ENCODE measurements at regions not wholly inside any gene's neighbourhood (a gene's known extent, or its start where the extent isn't known, plus 50 kb on each side); places are given as distances from the start of the nearest gene placed in this dataset.
"Not testable (repeated sequence)": the region's sequence is repeated elsewhere in the genome, so short reads cannot be mapped to it uniquely, and the experiment has no call there.

- no peak for TF ChIP-seq TAF1 (IDR thresholded peaks at IDR 0.05; ENCODE audit: borderline replicate concordance, low read depth, low read length)
- TF ChIP-seq POLR2A (IDR thresholded peaks at IDR 0.05; ENCODE audit: low read depth, low read length): no peak
- TF ChIP-seq POLR2AphosphoS5 (IDR thresholded peaks at IDR 0.05; ENCODE audit: low read depth, low read length): no peak
- DNase-seq (ENCODE audit: insufficient read length) (no peak), FAIRE-seq (no peak)
Observed at GRCh38 chr12:24364921-24365320, 415.5 kb upstream of the SOX5 start.

- TF ChIP-seq TAF1 (IDR thresholded peaks at IDR 0.05; ENCODE audit: borderline replicate concordance, low read depth, low read length): no peak
- TF ChIP-seq POLR2AphosphoS5 (IDR thresholded peaks at IDR 0.05; ENCODE audit: low read depth, low read length): no peak
- TF ChIP-seq POLR2A (IDR thresholded peaks at IDR 0.05; ENCODE audit: low read depth, low read length): no peak
- FAIRE-seq: no peak
Observed at GRCh38 chr12:24363177-24363754, 413.8 kb upstream of the SOX5 start.

GRCh38 chr12:24361877-24362580 lies 412.6 kb upstream of the SOX5 start:
- TF ChIP-seq POLR2A (IDR thresholded peaks at IDR 0.05; ENCODE audit: low read depth, low read length) (no peak), TAF1 (IDR thresholded peaks at IDR 0.05; ENCODE audit: borderline replicate concordance, low read depth, low read length) (no peak), POLR2AphosphoS5 (IDR thresholded peaks at IDR 0.05; ENCODE audit: low read depth, low read length) (no peak)
- DNase-seq (ENCODE audit: insufficient read length) (no peak), FAIRE-seq (no peak)

More at GRCh38 chr12:24363177-24363754, 413.8 kb upstream of the SOX5 start:
- DNase-seq (ENCODE audit: insufficient read length): no peak

- TF ChIP-seq POLR2A (IDR thresholded peaks at IDR 0.05; ENCODE audit: low read depth, low read length): no peak
- no peak for TF ChIP-seq TAF1 (IDR thresholded peaks at IDR 0.05; ENCODE audit: borderline replicate concordance, low read depth, low read length)
- TF ChIP-seq POLR2AphosphoS5 (IDR thresholded peaks at IDR 0.05; ENCODE audit: low read depth, low read length): no peak
- FAIRE-seq (no peak), DNase-seq (ENCODE audit: insufficient read length) (no peak)
Observed at GRCh38 chr12:24360907-24361306, 411.4 kb upstream of the SOX5 start.

GRCh38 chr12:24360461-24360860 lies 411.0 kb upstream of the SOX5 start:
- no peak for FAIRE-seq
- no peak for DNase-seq (ENCODE audit: insufficient read length)
- TF ChIP-seq POLR2A (IDR thresholded peaks at IDR 0.05; ENCODE audit: low read depth, low read length) (no peak), TAF1 (IDR thresholded peaks at IDR 0.05; ENCODE audit: borderline replicate concordance, low read depth, low read length) (no peak), POLR2AphosphoS5 (IDR thresholded peaks at IDR 0.05; ENCODE audit: low read depth, low read length) (no peak)

- DNase-seq (ENCODE audit: insufficient read length): no peak
- TF ChIP-seq TAF1 (IDR thresholded peaks at IDR 0.05; ENCODE audit: borderline replicate concordance, low read depth, low read length) (no peak), POLR2AphosphoS5 (IDR thresholded peaks at IDR 0.05; ENCODE audit: low read depth, low read length) (no peak), POLR2A (IDR thresholded peaks at IDR 0.05; ENCODE audit: low read depth, low read length) (no peak)
- no peak for FAIRE-seq
Observed at GRCh38 chr12:24360057-24360456, 410.6 kb upstream of the SOX5 start.

- TF ChIP-seq TAF1 (IDR thresholded peaks at IDR 0.05; ENCODE audit: borderline replicate concordance, low read depth, low read length) (no peak), POLR2A (IDR thresholded peaks at IDR 0.05; ENCODE audit: low read depth, low read length) (no peak), POLR2AphosphoS5 (IDR thresholded peaks at IDR 0.05; ENCODE audit: low read depth, low read length) (no peak)
Observed at GRCh38 chr12:24359418-24359817, 409.9 kb upstream of the SOX5 start.

GRCh38 chr12:24356240-24356804 lies 406.9 kb upstream of the SOX5 start:
- FAIRE-seq: no peak
- no peak for TF ChIP-seq TAF1 (IDR thresholded peaks at IDR 0.05; ENCODE audit: borderline replicate concordance, low read depth, low read length)
- no peak for TF ChIP-seq POLR2A (IDR thresholded peaks at IDR 0.05; ENCODE audit: low read depth, low read length)
- no peak for TF ChIP-seq POLR2AphosphoS5 (IDR thresholded peaks at IDR 0.05; ENCODE audit: low read depth, low read length)
- DNase-seq (ENCODE audit: insufficient read length): no peak

More at GRCh38 chr12:24359418-24359817, 409.9 kb upstream of the SOX5 start:
- DNase-seq (ENCODE audit: insufficient read length) (no peak), FAIRE-seq (no peak)

- TF ChIP-seq POLR2AphosphoS5 (IDR thresholded peaks at IDR 0.05; ENCODE audit: low read depth, low read length): no peak
- DNase-seq (ENCODE audit: insufficient read length) (no peak), FAIRE-seq (no peak)
Observed at GRCh38 chr12:24352363-24352762, 402.9 kb upstream of the SOX5 start.

GRCh38 chr12:24349051-24349799 lies 399.8 kb upstream of the SOX5 start:
- FAIRE-seq (no peak), DNase-seq (ENCODE audit: insufficient read length) (no peak)
- TF ChIP-seq POLR2AphosphoS5 (IDR thresholded peaks at IDR 0.05; ENCODE audit: low read depth, low read length) (no peak), TAF1 (IDR thresholded peaks at IDR 0.05; ENCODE audit: borderline replicate concordance, low read depth, low read length) (no peak), POLR2A (IDR thresholded peaks at IDR 0.05; ENCODE audit: low read depth, low read length) (no peak)

- DNase-seq (ENCODE audit: insufficient read length); FAIRE-seq: not testable (repeated sequence)
Observed at GRCh38 chr12:24348180-24348579, 398.7 kb upstream of the SOX5 start.

GRCh38 chr12:24328261-24328660 lies 378.8 kb upstream of the SOX5 start:
- TF ChIP-seq TAF1 (IDR thresholded peaks at IDR 0.05; ENCODE audit: borderline replicate concordance, low read depth, low read length): no peak
- TF ChIP-seq POLR2A (IDR thresholded peaks at IDR 0.05; ENCODE audit: low read depth, low read length): no peak
- no peak for TF ChIP-seq POLR2AphosphoS5 (IDR thresholded peaks at IDR 0.05; ENCODE audit: low read depth, low read length)
- FAIRE-seq (no peak), DNase-seq (ENCODE audit: insufficient read length) (no peak)

Data from GM12892 (cell line).